ENCODE measurements at regions not wholly inside any gene's neighbourhood (a gene's known extent, or its start where the extent isn't known, plus 50 kb on each side); places are given as distances from the start of the nearest gene placed in this dataset.
A peak's percentile ranks its signal among the peaks of the same experiment; 100 is the strongest.
"Not testable (repeated sequence)": the region's sequence is repeated elsewhere in the genome, so short reads cannot be mapped to it uniquely, and the experiment has no call there.

- 0 out of 2 replicates have a peak overlapping the region, but pooled peaks have one; percentile 41 for H2AFZ ChIP-seq (ENCODE audit: low read length)
- H3K79me2 ChIP-seq (ENCODE audit: insufficient read depth, low read depth, low read length), result no peaks in the 10 kb centered on the region
- intact Hi-C loops (cut with micrococcal nuclease; ENCODE audit: unreplicated experiment), result no loop called here
- no peak overlapping the region for H3K4me3 ChIP-seq (ENCODE audit: low read depth, low read length, poor library complexity, severe bottlenecking)
- no peak overlapping the region for H3K4me2 ChIP-seq (ENCODE audit: low read length)
- no peak for DNase-seq (ENCODE audit: low spot score)
- no peak overlapping the region for H3K27ac ChIP-seq (ENCODE audit: low read depth, low read length, poor library complexity, severe bottlenecking)
- ChIA-PET POLR2A (interaction anchor here (1.0 kb wide), 1 partner anchor 339 kb away, joined by 4 read pairs; no protein-coding TSS in a partner anchor), CTCF (ENCODE audit: unreplicated experiment) (no interaction called here)
- H4K20me1 ChIP-seq (ENCODE audit: insufficient read depth, low read length), result no peaks in the 10 kb centered on the region
- no peaks in the 10 kb centered on the region for H3K9me3 ChIP-seq (ENCODE audit: low read length)
- TF ChIP-seq, protein P1, sequence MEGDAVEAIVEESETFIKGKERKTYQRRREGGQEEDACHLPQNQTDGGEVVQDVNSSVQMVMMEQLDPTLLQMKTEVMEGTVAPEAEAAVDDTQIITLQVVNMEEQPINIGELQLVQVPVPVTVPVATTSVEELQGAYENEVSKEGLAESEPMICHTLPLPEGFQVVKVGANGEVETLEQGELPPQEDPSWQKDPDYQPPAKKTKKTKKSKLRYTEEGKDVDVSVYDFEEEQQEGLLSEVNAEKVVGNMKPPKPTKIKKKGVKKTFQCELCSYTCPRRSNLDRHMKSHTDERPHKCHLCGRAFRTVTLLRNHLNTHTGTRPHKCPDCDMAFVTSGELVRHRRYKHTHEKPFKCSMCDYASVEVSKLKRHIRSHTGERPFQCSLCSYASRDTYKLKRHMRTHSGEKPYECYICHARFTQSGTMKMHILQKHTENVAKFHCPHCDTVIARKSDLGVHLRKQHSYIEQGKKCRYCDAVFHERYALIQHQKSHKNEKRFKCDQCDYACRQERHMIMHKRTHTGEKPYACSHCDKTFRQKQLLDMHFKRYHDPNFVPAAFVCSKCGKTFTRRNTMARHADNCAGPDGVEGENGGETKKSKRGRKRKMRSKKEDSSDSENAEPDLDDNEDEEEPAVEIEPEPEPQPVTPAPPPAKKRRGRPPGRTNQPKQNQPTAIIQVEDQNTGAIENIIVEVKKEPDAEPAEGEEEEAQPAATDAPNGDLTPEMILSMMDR (conservative IDR thresholded peaks at IDR 0.05; ENCODE audit: low read length), result no peak
- TF ChIP-seq EZH2phosphoT487 (IDR thresholded peaks at IDR 0.05; ENCODE audit: borderline replicate concordance, low read depth, low read length), result no peak
- no peaks in the 10 kb centered on the region for H3K9me2 ChIP-seq (ENCODE audit: insufficient read depth, low read length)
- H3K4me1 ChIP-seq (ENCODE audit: insufficient read depth, low read length, poor library complexity, severe bottlenecking), result no peaks in the 10 kb centered on the region
- no peaks in the 10 kb centered on the region for H3K36me3 ChIP-seq (ENCODE audit: insufficient read depth, low read length)
- no TSS peak for BruUV-seq (replicated peaks)
Observed at GRCh38 chr10:26628395-26628794, 69.1 kb upstream of the PDSS1 start.

GRCh38 chr10:26632171-26632570 lies 65.3 kb upstream of the PDSS1 start:
- H3K4me2 ChIP-seq (ENCODE audit: low read length); H3K36me3 ChIP-seq (ENCODE audit: insufficient read depth, low read length); CTCF ChIA-PET (ENCODE audit: unreplicated experiment); BruUV-seq (replicated peaks); H3K4me3 ChIP-seq (ENCODE audit: low read depth, low read length, poor library complexity, severe bottlenecking); intact Hi-C loops (cut with micrococcal nuclease; ENCODE audit: unreplicated experiment); H3K4me1 ChIP-seq (ENCODE audit: insufficient read depth, low read length, poor library complexity, severe bottlenecking); DNase-seq (ENCODE audit: low spot score); H3K79me2 ChIP-seq (ENCODE audit: insufficient read depth, low read depth, low read length); H3K9me2 ChIP-seq (ENCODE audit: insufficient read depth, low read length); H4K20me1 ChIP-seq (ENCODE audit: insufficient read depth, low read length); H3K27ac ChIP-seq (ENCODE audit: low read depth, low read length, poor library complexity, severe bottlenecking); POLR2A ChIA-PET; H3K9me3 ChIP-seq (ENCODE audit: low read length); H2AFZ ChIP-seq (ENCODE audit: low read length): not testable (repeated sequence)

- POLR2A ChIA-PET, result not testable (repeated sequence)
Observed at GRCh38 chr10:26634111-26634510, 63.4 kb upstream of the PDSS1 start.

More at GRCh38 chr10:26634111-26634510, 63.4 kb upstream of the PDSS1 start:
- DNase-seq (ENCODE audit: low spot score); intact Hi-C loops (cut with micrococcal nuclease; ENCODE audit: unreplicated experiment); H2AFZ ChIP-seq (ENCODE audit: low read length); H3K79me2 ChIP-seq (ENCODE audit: insufficient read depth, low read depth, low read length); CTCF ChIA-PET (ENCODE audit: unreplicated experiment); H3K4me3 ChIP-seq (ENCODE audit: low read depth, low read length, poor library complexity, severe bottlenecking); H3K36me3 ChIP-seq (ENCODE audit: insufficient read depth, low read length); H3K4me1 ChIP-seq (ENCODE audit: insufficient read depth, low read length, poor library complexity, severe bottlenecking); H3K4me2 ChIP-seq (ENCODE audit: low read length); H3K9me3 ChIP-seq (ENCODE audit: low read length); H3K27ac ChIP-seq (ENCODE audit: low read depth, low read length, poor library complexity, severe bottlenecking); H4K20me1 ChIP-seq (ENCODE audit: insufficient read depth, low read length); BruUV-seq (replicated peaks); H3K9me2 ChIP-seq (ENCODE audit: insufficient read depth, low read length): not testable (repeated sequence)
